Cardiac muscle cell (in vitro differentiated cells and primary cell): ENCODE measurements at regions not wholly inside any gene's neighbourhood (a gene's known extent, or its start where the extent isn't known, plus 50 kb on each side); places are given as distances from the start of the nearest gene placed in this dataset.

ENCODE experiments used
- DNase-seq, 2 donors: peaks; one replicate each; pipeline versions ENCODE4 v3.0.0 to v3.0.0-alpha.2; 2010 to 2017; ENCODE audit warnings: low read depth in 1 of 2, low spot score in 1 of 2
- H3K27ac ChIP-seq: fragments of 200-600 bp; sonication (generic); 2 replicates; pipeline ENCODE4 v1.5.1; 2016
- H3K27me3 ChIP-seq: fragments of 200-600 bp; sonication (generic); 2 replicates; pipeline ENCODE4 v1.6.0; 2016; ENCODE audit warnings: control low read depth
- H3K36me3 ChIP-seq: fragments of 200-600 bp; sonication (generic); 2 replicates; pipeline ENCODE4 v1.5.1; 2016; ENCODE audit warnings: control low read depth
- H3K4me1 ChIP-seq: fragments of 200-600 bp; sonication (generic); 2 replicates; pipeline ENCODE4 v1.8.1; 2017; ENCODE audit warnings: low read depth, mild to moderate bottlenecking, mixed run types
- H3K4me3 ChIP-seq: fragments of 200-600 bp; sonication (generic); 2 replicates; pipeline ENCODE4 v1.5.1; 2016; ENCODE audit warnings: mild to moderate bottlenecking
- H3K9me3 ChIP-seq: fragments of 200-600 bp; sonication (generic); 2 replicates; pipeline ENCODE4 v1.5.1; 2017; ENCODE audit warnings: low read depth, mild to moderate bottlenecking, control low read depth
- TF ChIP-seq, protein P1 (sequence below): IDR thresholded peaks from 2 replicates; pipeline ENCODE4 v1.5.1; 2012; ENCODE audit warnings: low read depth, mild to moderate bottlenecking, low read length

DNA sequence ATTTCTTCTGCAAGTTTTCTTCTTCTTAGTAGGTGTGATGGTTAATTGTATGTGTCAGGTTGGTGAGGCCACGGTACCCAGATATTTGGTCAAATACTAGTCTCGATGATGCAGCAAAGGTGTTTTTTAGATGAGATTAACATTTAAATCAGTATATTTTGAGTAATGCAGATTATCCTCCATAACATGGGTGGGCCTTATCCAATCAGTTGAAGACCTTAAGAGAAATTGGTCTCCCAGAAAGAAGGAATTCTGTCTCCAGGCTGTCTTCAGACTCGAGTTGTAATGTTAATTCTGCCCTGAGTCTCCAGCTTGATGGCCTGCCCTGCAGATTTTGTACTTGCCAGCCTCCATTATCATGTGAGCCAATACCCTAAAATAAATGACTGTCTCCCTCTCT, 122.5 kb upstream of the TSPAN5 start:
- Histone ChIP-seq H3K36me3 (no peaks in the 10 kb centered on the region), H3K27ac (peak overlapping the region; percentile 79), H3K4me3 (no peak overlapping the region), H3K9me3 (no peaks in the 10 kb centered on the region), H3K27me3 (no peaks in the 10 kb centered on the region), H3K4me1 (peaks cover 14% of the 10 kb centered on the region)
- TF ChIP-seq, protein P1, sequence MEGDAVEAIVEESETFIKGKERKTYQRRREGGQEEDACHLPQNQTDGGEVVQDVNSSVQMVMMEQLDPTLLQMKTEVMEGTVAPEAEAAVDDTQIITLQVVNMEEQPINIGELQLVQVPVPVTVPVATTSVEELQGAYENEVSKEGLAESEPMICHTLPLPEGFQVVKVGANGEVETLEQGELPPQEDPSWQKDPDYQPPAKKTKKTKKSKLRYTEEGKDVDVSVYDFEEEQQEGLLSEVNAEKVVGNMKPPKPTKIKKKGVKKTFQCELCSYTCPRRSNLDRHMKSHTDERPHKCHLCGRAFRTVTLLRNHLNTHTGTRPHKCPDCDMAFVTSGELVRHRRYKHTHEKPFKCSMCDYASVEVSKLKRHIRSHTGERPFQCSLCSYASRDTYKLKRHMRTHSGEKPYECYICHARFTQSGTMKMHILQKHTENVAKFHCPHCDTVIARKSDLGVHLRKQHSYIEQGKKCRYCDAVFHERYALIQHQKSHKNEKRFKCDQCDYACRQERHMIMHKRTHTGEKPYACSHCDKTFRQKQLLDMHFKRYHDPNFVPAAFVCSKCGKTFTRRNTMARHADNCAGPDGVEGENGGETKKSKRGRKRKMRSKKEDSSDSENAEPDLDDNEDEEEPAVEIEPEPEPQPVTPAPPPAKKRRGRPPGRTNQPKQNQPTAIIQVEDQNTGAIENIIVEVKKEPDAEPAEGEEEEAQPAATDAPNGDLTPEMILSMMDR = no peak
- no peak for DNase-seq

DNA sequence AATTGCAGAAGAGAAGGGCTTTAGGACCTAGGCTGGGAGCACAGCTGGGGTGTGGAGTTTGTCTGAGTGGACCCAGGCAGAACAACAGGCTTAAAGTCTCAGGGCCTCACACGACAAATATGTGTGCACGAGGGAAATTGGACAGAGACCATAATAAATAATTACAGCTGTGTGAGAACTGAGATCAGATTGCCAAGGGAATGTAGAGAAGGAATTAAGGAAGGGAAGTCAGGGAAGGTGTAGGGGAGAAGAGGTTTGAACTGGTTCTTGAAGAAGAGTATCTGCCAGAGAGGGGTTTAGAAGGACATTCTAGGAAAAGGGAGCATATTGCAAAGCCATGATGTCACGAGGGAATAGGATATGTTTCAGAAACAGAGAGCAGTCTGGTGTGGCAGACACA, 120.7 kb upstream of the TSPAN5 start:
- peak in 1 of 2 donors; percentile 13 for DNase-seq
- H3K27ac ChIP-seq = no peak overlapping the region

DNA sequence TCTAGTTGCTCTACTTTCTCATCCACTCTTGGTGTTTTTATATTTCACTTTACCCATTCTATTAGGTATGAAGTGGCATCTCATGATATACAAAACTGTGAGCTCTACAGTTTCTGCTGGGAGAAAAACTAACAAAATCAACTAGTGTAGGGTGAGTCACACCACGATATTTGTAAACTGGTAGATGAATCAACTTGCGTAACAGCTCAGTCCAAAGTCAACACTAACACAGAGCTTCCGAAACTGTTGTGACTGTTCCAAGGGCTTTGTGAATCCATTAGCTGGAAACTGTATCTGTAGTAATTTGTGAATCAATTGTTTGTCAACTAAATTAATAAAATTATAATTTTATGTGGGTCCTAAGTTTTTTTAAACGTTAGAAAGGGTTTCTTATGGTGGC, 119.8 kb upstream of the TSPAN5 start:
- no peak overlapping the region for H3K4me3 ChIP-seq
- H3K9me3 ChIP-seq = no peaks in the 10 kb centered on the region
- peak in 1 of 2 donors; percentile 89 for DNase-seq
- peaks cover 14% of the 10 kb centered on the region for H3K4me1 ChIP-seq
- TF ChIP-seq, protein P1 = no peak
- no peak overlapping the region for H3K27ac ChIP-seq
- no peaks in the 10 kb centered on the region for H3K27me3 ChIP-seq
- H3K36me3 ChIP-seq = no peaks in the 10 kb centered on the region

More for the DNA sequence above, 120.7 kb upstream of the TSPAN5 start:
- TF ChIP-seq, protein P1 = no peak
- Histone ChIP-seq H3K4me1 (peaks cover 14% of the 10 kb centered on the region), H3K9me3 (no peaks in the 10 kb centered on the region), H3K36me3 (no peaks in the 10 kb centered on the region), H3K27me3 (no peaks in the 10 kb centered on the region), H3K4me3 (no peak overlapping the region)

DNA sequence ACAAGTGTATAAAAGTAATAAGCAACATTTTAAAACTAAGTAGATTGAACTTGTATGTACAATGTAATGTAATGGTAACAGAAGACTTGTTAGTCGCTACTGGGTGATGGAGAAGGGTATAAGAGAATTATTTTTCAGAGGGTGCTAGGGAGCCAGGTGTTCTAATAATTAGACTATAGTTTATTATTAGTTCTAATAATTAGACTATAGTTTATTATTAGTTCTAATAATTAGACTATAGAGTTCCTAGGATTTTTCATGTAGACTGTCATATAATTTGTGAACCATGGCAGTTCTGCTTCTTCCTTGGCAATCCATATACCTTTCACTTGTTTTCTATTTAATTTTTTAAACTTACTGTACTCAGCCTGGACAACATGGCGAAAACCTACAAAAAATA, 117.3 kb upstream of the TSPAN5 start:
- Histone ChIP-seq H3K9me3 (no peaks in the 10 kb centered on the region), H3K27me3 (no peaks in the 10 kb centered on the region), H3K4me3 (no peak overlapping the region), H3K27ac (no peak overlapping the region), H3K36me3 (no peaks in the 10 kb centered on the region), H3K4me1 (peaks cover 13% of the 10 kb centered on the region)
- no peak for DNase-seq
- TF ChIP-seq, protein P1 = no peak

DNA sequence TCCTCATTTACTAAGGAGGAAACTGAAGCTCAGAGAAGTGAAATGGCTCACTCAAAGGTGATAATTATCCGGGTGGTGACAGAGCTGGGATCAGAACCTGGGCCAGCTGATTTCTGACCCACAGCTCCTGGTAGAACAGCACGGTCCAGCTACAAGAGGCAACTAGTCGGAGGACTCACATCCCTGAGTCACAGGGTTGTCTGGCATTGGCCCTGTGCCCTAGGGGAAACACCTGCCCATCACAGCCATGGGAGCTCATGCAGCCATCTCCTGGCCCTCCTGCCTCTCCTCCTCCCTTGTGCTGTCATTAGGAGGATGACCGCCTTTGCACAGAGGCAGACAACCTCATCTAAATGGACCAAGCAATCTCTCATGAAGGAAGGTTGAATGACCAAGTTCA, 115.2 kb upstream of the TSPAN5 start:
- H3K27me3 ChIP-seq = no peaks in the 10 kb centered on the region
- TF ChIP-seq, protein P1 = no peak
- H3K27ac ChIP-seq = no peak overlapping the region
- no peaks in the 10 kb centered on the region for H3K36me3 ChIP-seq
- DNase-seq = no peak
- no peak overlapping the region for H3K4me3 ChIP-seq
- no peaks in the 10 kb centered on the region for H3K9me3 ChIP-seq
- no peaks in the 10 kb centered on the region for H3K4me1 ChIP-seq
